Testis (tissue), 2 donors: ENCODE measurements at regions not wholly inside any gene's neighbourhood (a gene's known extent, or its start where the extent isn't known, plus 50 kb on each side); places are given as distances from the start of the nearest gene placed in this dataset.

ENCODE experiments used
- DNase-seq: peaks from one replicate; pipeline ENCODE4 v3.0.0-alpha.2; 2019
- H3K27ac ChIP-seq, 2 donors: fragments of 200-600 bp; sonication (generic); one replicate each; pipeline ENCODE4 v1.5.1; 2019
- H3K27me3 ChIP-seq: fragments of 200-600 bp; sonication (generic); one replicate; pipeline ENCODE4 v1.5.1; 2019
- H3K36me3 ChIP-seq: fragments of 200-600 bp; sonication (generic); one replicate; pipeline ENCODE4 v1.5.1; 2017; ENCODE audit warnings: low read depth; ENCODE audit errors: missing control alignments
- H3K4me1 ChIP-seq: fragments of 200-600 bp; sonication (generic); one replicate; pipeline ENCODE4 v1.5.1; 2019
- H3K4me3 ChIP-seq, 2 donors: fragments of 200-600 bp; sonication (generic); one replicate each; pipeline ENCODE4 v1.5.1; 2017 to 2019
- H3K9me3 ChIP-seq: fragments of 200-600 bp; sonication (generic); one replicate; pipeline ENCODE4 v1.5.1; 2017
- CTCF ChIP-seq, 3 experiments: fragments of 450-650 bp in 2 of 3; fragments of 200-600 bp in 1 of 3; sonication (generic) in 1 of 3; IDR thresholded peaks; one replicate each; pipeline ENCODE4 v1.5.1; 2016 to 2019; ENCODE audit warnings: antibody characterized with exemption in 3 of 3, mild to moderate bottlenecking in 2 of 3, moderate library complexity in 1 of 3
- POLR2A ChIP-seq: fragments of 450-650 bp; IDR thresholded peaks from one replicate; pipeline ENCODE4 v1.6.1; 2017; ENCODE audit warnings: antibody characterized with exemption, mild to moderate bottlenecking, moderate library complexity
- WGBS, 2 donors: methylation state at CpG; one replicate each; pipeline ENCODE4 v1.1.5; 2018; 5-methylcytosine and 5-hydroxymethylcytosine counted together
- intact Hi-C: fragments of 100-400 bp; cut with DNase I; formaldehyde crosslinking; loops from one replicate; pipeline ENCODE4 v1.15.1; 2023; ENCODE audit warnings: low total_unique reads

DNA sequence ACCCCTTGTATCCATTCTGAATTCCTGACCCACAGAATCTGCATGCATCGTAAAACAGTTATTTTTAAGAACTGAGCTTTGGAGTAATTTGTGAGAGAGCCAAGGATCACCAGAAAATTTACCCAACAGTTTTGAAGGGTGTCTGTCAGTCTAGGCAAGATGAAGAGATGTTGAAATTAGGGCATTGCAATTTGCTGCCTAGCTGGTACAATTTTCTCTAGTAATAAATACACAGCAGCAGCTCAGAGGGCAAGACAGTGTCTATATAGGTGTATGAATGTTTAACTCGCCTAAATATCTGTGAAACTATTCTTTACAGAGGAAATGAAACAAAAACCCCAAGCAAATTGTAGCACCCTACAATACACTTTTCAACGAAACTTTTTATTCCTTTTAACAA, 377.8 kb upstream of the POU3F3 start:
- DNase-seq = no peak
- WGBS, 2 donors = 74 to 77% methylated on average over 3 of the region's 3 CpGs
- H3K4me3 ChIP-seq = no peak overlapping the region
- no peak overlapping the region for H3K27ac ChIP-seq
- H3K36me3 ChIP-seq = no peaks in the 10 kb centered on the region
- intact Hi-C loops = no loop called here
- H3K9me3 ChIP-seq = no peaks in the 10 kb centered on the region
- no peaks in the 10 kb centered on the region for H3K27me3 ChIP-seq
- no peak for TF ChIP-seq CTCF (IDR thresholded peaks at IDR 0.05)
- no peaks in the 10 kb centered on the region for H3K4me1 ChIP-seq

- WGBS, 2 donors = 80 to 84% methylated on average over 4 of the region's 4 CpGs
- Histone ChIP-seq H3K4me3 (no peak overlapping the region), H3K27ac (no peak overlapping the region), H3K27me3 (no peaks in the 10 kb centered on the region), H3K9me3 (no peaks in the 10 kb centered on the region), H3K36me3 (no peaks in the 10 kb centered on the region), H3K4me1 (no peaks in the 10 kb centered on the region)
- DNase-seq = no peak
- intact Hi-C loops = no loop called here
- TF ChIP-seq POLR2A (no peak), CTCF (IDR thresholded peaks at IDR 0.05) (no peak)
Observed at GRCh38 chr2:104476563-104476988, 377.3 kb upstream of the POU3F3 start.

DNA sequence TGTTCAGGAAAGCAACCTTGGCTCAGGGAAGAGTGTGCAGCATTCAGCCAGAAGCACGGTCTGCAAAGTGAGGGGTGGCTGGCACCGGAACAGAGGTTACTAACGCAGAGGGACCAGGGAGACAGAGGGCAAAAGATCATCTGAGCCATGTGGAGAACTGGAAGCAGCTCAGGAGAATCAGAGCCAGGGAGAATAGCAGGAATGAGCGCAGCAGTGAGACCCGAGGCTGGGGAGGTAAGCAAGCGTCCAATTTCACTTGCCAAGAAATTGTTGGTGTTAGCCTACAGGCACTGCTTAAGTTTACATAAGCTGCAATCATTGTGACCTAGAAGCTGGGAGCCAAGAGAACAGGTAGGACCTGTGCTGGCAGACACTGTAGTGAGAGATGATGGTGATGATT, 372.6 kb upstream of the POU3F3 start:
- 85 to 89% methylated on average over 6 of the region's 6 CpGs for whole genome bisulfite sequencing, 2 donors
- no peak for TF ChIP-seq POLR2A
- no peak for TF ChIP-seq CTCF (IDR thresholded peaks at IDR 0.05)
- Histone ChIP-seq H3K9me3 (no peaks in the 10 kb centered on the region), H3K4me3 (no peak overlapping the region), H3K4me1 (no peaks in the 10 kb centered on the region), H3K27me3 (no peaks in the 10 kb centered on the region), H3K36me3 (no peaks in the 10 kb centered on the region), H3K27ac (no peak overlapping the region)
- DNase-seq = no peak
- intact Hi-C loops = no loop called here

DNA sequence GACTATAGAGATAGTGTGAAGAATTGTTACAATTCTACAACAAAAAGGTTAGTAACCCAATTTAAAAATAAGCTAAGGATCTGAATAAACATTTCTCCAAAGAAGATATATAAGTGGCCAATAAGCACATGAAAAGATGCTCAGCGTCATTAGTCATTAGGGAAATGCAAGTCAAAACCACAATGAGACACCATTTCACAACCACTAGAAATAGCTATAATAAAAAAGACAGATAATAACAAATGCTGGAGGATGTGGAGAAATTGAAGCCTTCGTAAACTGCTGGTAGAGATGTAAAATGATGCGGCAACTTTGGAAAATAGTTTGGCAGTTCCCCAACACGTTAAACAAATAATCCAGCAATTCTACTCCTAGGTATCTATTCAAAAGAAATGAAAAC, 366.5 kb upstream of the POU3F3 start:
- Histone ChIP-seq H3K27me3 (no peaks in the 10 kb centered on the region), H3K27ac (no peak overlapping the region), H3K4me3 (no peak overlapping the region), H3K4me1 (no peaks in the 10 kb centered on the region), H3K36me3 (no peaks in the 10 kb centered on the region), H3K9me3 (no peaks in the 10 kb centered on the region)
- intact Hi-C loops = no loop called here
- WGBS, 2 donors = 76 to 87% methylated on average over 4 of the region's 4 CpGs
- no peak for TF ChIP-seq CTCF (IDR thresholded peaks at IDR 0.05)
- no peak for DNase-seq

DNA sequence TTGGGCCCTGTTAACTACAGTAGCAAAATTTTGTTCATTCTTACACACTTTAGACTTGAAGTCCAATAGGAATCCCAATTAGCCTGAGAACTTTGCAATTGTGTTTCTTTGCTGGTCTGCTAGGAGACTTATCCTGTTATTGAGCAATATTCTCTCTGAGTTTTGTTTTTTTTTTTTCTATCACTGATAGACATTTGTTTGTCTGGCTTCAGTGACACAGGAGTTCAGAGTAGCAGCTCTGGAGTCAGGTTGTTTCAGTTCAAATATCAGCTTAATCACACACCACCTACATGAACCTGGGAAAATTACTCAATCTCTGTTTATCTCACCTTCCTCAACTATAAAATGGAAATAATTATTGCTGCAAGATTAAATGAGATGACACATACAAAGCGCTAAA, 360.2 kb upstream of the POU3F3 start:
- H3K9me3 ChIP-seq = no peaks in the 10 kb centered on the region
- H3K4me1 ChIP-seq = no peaks in the 10 kb centered on the region
- 0 to 94% methylated on average over 1 of the region's 1 CpG for WGBS, 2 donors
- no peaks in the 10 kb centered on the region for H3K27me3 ChIP-seq
- no peak overlapping the region for H3K27ac ChIP-seq
- DNase-seq = no peak
- intact Hi-C loops = no loop called here
- no peak for TF ChIP-seq POLR2A
- no peak for TF ChIP-seq CTCF (IDR thresholded peaks at IDR 0.05)
- H3K36me3 ChIP-seq = no peaks in the 10 kb centered on the region
- H3K4me3 ChIP-seq = no peak overlapping the region
